BLaER1 treated with 17β-estradiol and CSF1 and Interleukin-3, amounts not matched to agents 10 nM and 100 nM (cell line): ENCODE measurements at regions not wholly inside any gene's neighbourhood (a gene's known extent, or its start where the extent isn't known, plus 50 kb on each side); places are given as distances from the start of the nearest gene placed in this dataset.

ENCODE experiments used
- H3K27ac ChIP-seq, 11 experiments: shearing (Covaris generic); formaldehyde crosslinking; 2 replicates each; pipeline ENCODE4 v1.8.1; 2022
- H3K27me3 ChIP-seq, 11 experiments: shearing (Covaris generic); formaldehyde crosslinking; 2 replicates each; pipeline ENCODE4 v1.8.1; 2022
- H3K36me3 ChIP-seq, 11 experiments: shearing (Covaris generic); formaldehyde crosslinking; 2 replicates each; pipeline ENCODE4 v1.8.1; 2022
- H3K4me1 ChIP-seq, 10 experiments: shearing (Covaris generic); formaldehyde crosslinking; 2 replicates each; pipeline ENCODE4 v1.8.1; 2022
- H3K4me2 ChIP-seq, 11 experiments: shearing (Covaris generic); formaldehyde crosslinking; 2 replicates each; pipeline ENCODE4 v1.8.1; 2022
- H3K4me3 ChIP-seq, 10 experiments: shearing (Covaris generic); formaldehyde crosslinking; 2 replicates each; pipeline ENCODE4 v1.8.1; 2022
- H3K9ac ChIP-seq, 11 experiments: shearing (Covaris generic); formaldehyde crosslinking; 2 replicates each; pipeline ENCODE4 v1.8.1; 2022
- H3K9me3 ChIP-seq, 11 experiments: shearing (Covaris generic); formaldehyde crosslinking; replicated peaks in 1 of 11; 2 replicates each; pipeline ENCODE4 v1.8.1; 2022
- H4K20me1 ChIP-seq, 11 experiments: shearing (Covaris generic); formaldehyde crosslinking; 2 replicates each; pipeline ENCODE4 v1.8.1; 2022
- Cebpa-rat ChIP-seq, 11 experiments: shearing (Covaris generic); IDR thresholded peaks; 2 replicates each; pipeline ENCODE4 v1.8.1; 2022

GRCh38 chr1:222326710-222327036 is 221.2 kb downstream of the HHIPL2 start:
- Histone ChIP-seq H3K27ac (no peak overlapping the region), H3K4me2 (no peak overlapping the region), H3K36me3 (no peaks in the 10 kb centered on the region), H3K4me1 (no peaks in the 10 kb centered on the region), H3K27me3 (no peaks in the 10 kb centered on the region), H3K9ac (no peak overlapping the region), H3K4me3 (no peak overlapping the region), H4K20me1 (no peaks in the 10 kb centered on the region), H3K9me3 (no peaks in the 10 kb centered on the region; a peak in 1 of 22 replicates)
- TF ChIP-seq Cebpa-rat (IDR thresholded peaks at IDR 0.05) = no peak

DNA sequence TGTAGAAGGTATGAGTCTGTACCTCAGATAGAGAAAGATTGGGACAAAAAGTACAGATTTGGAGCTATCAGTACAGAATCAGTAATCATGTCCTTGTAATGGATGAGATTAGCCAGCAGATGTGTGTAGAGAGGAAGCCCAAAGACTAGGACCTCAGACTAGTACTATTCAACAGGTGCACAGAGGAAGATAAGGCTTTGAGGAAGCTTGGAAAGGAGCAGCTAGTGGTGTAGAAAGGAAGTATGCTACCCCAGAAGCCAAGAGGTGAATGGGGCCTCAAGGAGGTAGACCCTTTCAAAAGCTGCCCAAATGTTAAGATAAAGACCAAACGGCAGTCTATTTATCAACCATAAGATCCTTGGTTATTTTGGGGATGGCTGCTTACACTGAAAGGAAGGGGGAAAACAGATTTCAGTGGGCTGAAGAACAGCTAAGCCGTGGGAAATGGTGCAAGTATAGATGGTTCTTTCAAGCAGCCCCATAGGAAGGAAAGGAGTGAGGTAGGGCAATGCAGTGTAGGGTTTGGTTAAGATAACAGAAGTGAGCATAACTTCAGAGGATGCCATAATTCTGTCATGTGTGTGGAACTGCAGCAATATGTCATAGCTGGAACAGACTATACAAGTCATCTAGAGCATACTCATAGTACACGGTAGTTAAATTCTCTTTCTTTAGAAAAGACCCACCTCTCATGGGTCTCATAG is 221.7 kb downstream of the HHIPL2 start:
- H3K27me3 ChIP-seq = no peaks in the 10 kb centered on the region
- no peaks in the 10 kb centered on the region for H3K4me1 ChIP-seq
- no peak overlapping the region for H3K27ac ChIP-seq
- no peaks in the 10 kb centered on the region for H4K20me1 ChIP-seq
- no peak overlapping the region for H3K4me3 ChIP-seq
- no peaks in the 10 kb centered on the region for H3K36me3 ChIP-seq
- H3K9me3 ChIP-seq = no peaks in the 10 kb centered on the region; a peak in 1 of 22 replicates
- TF ChIP-seq Cebpa-rat (IDR thresholded peaks at IDR 0.05) = no peak
- no peak overlapping the region for H3K9ac ChIP-seq
- no peak overlapping the region for H3K4me2 ChIP-seq

GRCh38 chr1:222325506-222325905 is 222.4 kb downstream of the HHIPL2 start:
- no peak overlapping the region for H3K27ac ChIP-seq
- no peak overlapping the region for H3K4me2 ChIP-seq
- H3K27me3 ChIP-seq = no peaks in the 10 kb centered on the region
- no peak overlapping the region for H3K4me3 ChIP-seq
- no peaks in the 10 kb centered on the region; a peak in 1 of 22 replicates for H3K9me3 ChIP-seq
- no peak for TF ChIP-seq Cebpa-rat (IDR thresholded peaks at IDR 0.05)
- no peak overlapping the region for H3K9ac ChIP-seq
- no peaks in the 10 kb centered on the region for H3K36me3 ChIP-seq
- H4K20me1 ChIP-seq = no peaks in the 10 kb centered on the region
- no peaks in the 10 kb centered on the region for H3K4me1 ChIP-seq

GRCh38 chr1:222314839-222315238 is 233.1 kb downstream of the HHIPL2 start:
- Histone ChIP-seq H3K4me1 (no peaks in the 10 kb centered on the region), H3K9ac (no peak overlapping the region)
- TF ChIP-seq Cebpa-rat (IDR thresholded peaks at IDR 0.05) = no peak

DNA sequence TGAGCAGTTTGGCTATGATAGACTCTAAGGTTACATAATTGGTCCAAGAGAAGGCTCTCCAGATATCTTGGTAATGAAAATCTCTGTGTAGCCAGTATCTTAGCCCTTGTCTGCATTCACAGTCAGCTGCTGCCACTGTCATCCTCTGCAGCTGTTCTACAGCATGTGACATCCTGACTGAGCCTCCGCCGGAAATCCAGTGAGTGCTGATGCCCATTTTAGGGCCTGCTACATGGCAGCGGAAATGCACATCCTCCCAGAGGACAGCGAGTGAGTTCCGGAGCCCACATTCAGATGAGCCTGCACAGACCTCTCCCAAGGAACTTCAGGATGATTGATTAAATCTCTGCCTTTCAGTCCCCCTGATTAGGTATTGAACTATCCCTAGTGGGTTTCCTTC is 237.1 kb downstream of the HHIPL2 start:
- H4K20me1 ChIP-seq = no peaks in the 10 kb centered on the region
- H3K4me2 ChIP-seq = no peak overlapping the region
- no peaks in the 10 kb centered on the region for H3K9me3 ChIP-seq
- H3K9ac ChIP-seq = no peak overlapping the region
- H3K4me3 ChIP-seq = no peak overlapping the region
- no peaks in the 10 kb centered on the region for H3K36me3 ChIP-seq
- no peak overlapping the region for H3K27ac ChIP-seq
- H3K4me1 ChIP-seq = no peaks in the 10 kb centered on the region
- TF ChIP-seq Cebpa-rat (IDR thresholded peaks at IDR 0.05) = no peak
- H3K27me3 ChIP-seq = no peaks in the 10 kb centered on the region

More at GRCh38 chr1:222314839-222315238, 233.1 kb downstream of the HHIPL2 start:
- no peak overlapping the region for H3K27ac ChIP-seq
- no peaks in the 10 kb centered on the region for H3K36me3 ChIP-seq
- no peaks in the 10 kb centered on the region for H3K27me3 ChIP-seq
- H3K4me3 ChIP-seq = no peak overlapping the region
- H3K4me2 ChIP-seq = no peak overlapping the region
- no peaks in the 10 kb centered on the region for H3K9me3 ChIP-seq
- H4K20me1 ChIP-seq = no peaks in the 10 kb centered on the region

GRCh38 chr1:222307621-222308020 is 240.3 kb downstream of the HHIPL2 start:
- Histone ChIP-seq H3K4me1 (no peaks in the 10 kb centered on the region), H3K9me3 (no peaks in the 10 kb centered on the region), H3K27me3 (no peaks in the 10 kb centered on the region), H3K36me3 (no peaks in the 10 kb centered on the region), H3K4me3 (no peak overlapping the region), H4K20me1 (no peaks in the 10 kb centered on the region), H3K27ac (no peak overlapping the region), H3K9ac (no peak overlapping the region), H3K4me2 (no peak overlapping the region)
- no peak for TF ChIP-seq Cebpa-rat (IDR thresholded peaks at IDR 0.05)

GRCh38 chr1:222306512-222306911 is 241.4 kb downstream of the HHIPL2 start:
- Histone ChIP-seq H3K27me3 (no peaks in the 10 kb centered on the region), H3K4me1 (no peaks in the 10 kb centered on the region), H3K4me3 (no peak overlapping the region), H3K9me3 (no peaks in the 10 kb centered on the region), H4K20me1 (no peaks in the 10 kb centered on the region), H3K36me3 (no peaks in the 10 kb centered on the region), H3K27ac (no peak overlapping the region), H3K4me2 (no peak overlapping the region), H3K9ac (no peak overlapping the region)
- TF ChIP-seq Cebpa-rat (IDR thresholded peaks at IDR 0.05) = no peak

DNA sequence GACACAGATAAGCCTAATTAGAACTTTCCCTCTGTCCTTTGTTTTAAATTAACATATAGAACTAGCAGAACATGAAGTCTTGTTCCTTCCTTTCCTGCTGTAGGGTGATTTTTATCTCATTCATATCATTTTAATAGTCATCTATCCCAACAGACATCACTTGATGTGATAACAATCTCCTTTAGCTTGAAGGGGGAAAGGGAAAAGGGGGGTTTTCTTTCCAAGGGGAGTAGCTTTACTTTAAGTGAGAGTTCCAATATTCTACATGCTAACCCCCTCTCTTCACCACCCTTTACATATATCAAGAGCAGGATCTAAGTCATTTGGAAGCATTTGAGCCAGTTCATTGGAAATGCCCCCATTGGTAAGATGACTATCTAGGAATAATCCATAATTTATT is 241.9 kb downstream of the HHIPL2 start:
- Histone ChIP-seq H3K4me3 (no peak overlapping the region), H3K9ac (no peak overlapping the region), H3K4me1 (no peaks in the 10 kb centered on the region), H3K9me3 (no peaks in the 10 kb centered on the region), H3K4me2 (no peak overlapping the region), H3K27me3 (no peaks in the 10 kb centered on the region), H3K27ac (no peak overlapping the region), H3K36me3 (no peaks in the 10 kb centered on the region), H4K20me1 (no peaks in the 10 kb centered on the region)
- no peak for TF ChIP-seq Cebpa-rat (IDR thresholded peaks at IDR 0.05)

DNA sequence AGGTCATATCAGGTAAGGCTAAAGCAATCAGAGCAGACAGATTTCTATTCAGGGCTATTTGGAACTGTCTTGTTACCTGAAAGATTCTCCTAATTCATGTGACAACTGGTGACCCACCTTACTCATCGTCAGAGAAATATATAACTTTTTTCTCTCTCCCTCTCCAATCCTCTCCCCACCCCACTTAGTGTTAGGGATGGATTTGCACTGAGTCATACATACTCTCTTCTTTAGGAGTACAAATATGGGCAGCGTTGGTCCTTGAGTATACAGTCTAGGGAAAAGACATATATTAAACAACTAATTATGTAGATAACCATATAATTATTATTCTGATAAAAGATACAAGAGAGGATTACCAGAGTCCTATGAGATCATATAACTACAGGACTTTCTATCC is 246.3 kb downstream of the HHIPL2 start:
- H3K9ac ChIP-seq = no peak overlapping the region
- no peaks in the 10 kb centered on the region for H3K4me1 ChIP-seq
- no peaks in the 10 kb centered on the region for H3K36me3 ChIP-seq
- H3K27ac ChIP-seq = no peak overlapping the region
- H3K9me3 ChIP-seq = peaks cover 7 to 41% (median 19%) of the 10 kb centered on the region in 11 experiments; a peak in 18 of 22 replicates
- H3K27me3 ChIP-seq = no peaks in the 10 kb centered on the region
- no peaks in the 10 kb centered on the region for H4K20me1 ChIP-seq
- H3K4me3 ChIP-seq = no peak overlapping the region
- TF ChIP-seq Cebpa-rat (IDR thresholded peaks at IDR 0.05) = no peak
- H3K4me2 ChIP-seq = no peak overlapping the region

- Histone ChIP-seq H3K36me3 (no peaks in the 10 kb centered on the region), H3K4me2 (no peak overlapping the region), H3K4me1 (no peaks in the 10 kb centered on the region), H3K27ac (no peak overlapping the region), H3K27me3 (no peaks in the 10 kb centered on the region), H4K20me1 (no peaks in the 10 kb centered on the region), H3K4me3 (no peak overlapping the region), H3K9me3 (peaks cover 8 to 54% (median 26%) of the 10 kb centered on the region in 11 experiments; a peak in 18 of 22 replicates), H3K9ac (no peak overlapping the region)
- no peak for TF ChIP-seq Cebpa-rat (IDR thresholded peaks at IDR 0.05)
These were observed 248.4 kb downstream of the HHIPL2 start for GRCh38 chr1:222299524-222299923.
